Neural cell (in vitro differentiated cells): ENCODE measurements at regions not wholly inside any gene's neighbourhood (a gene's known extent, or its start where the extent isn't known, plus 50 kb on each side); places are given as distances from the start of the nearest gene placed in this dataset.

Experiments used
- H2AFZ ChIP-seq: fragments of 200-600, 300-800 bp; sonication (generic), shearing (Covaris generic); 2 replicates; pipeline ENCODE4 v1.6.0; 2014; ENCODE audit warnings: low read depth, mild to moderate bottlenecking, antibody characterized with exemption, low read length, moderate library complexity
- H3F3A ChIP-seq: fragments of 200-600 bp; shearing (Covaris generic); 2 replicates; pipeline ENCODE4 v1.6.1; 2016; ENCODE audit warnings: mild to moderate bottlenecking, moderate library complexity, mixed read lengths, antibody characterized with exemption, low read length; ENCODE audit not compliant: insufficient read depth, poor library complexity, severe bottlenecking
- H3K27ac ChIP-seq: fragments of 200-600, 300-800 bp; sonication (generic), shearing (Covaris generic); 2 replicates; pipeline ENCODE4 v1.5.1; 2014; ENCODE audit warnings: mild to moderate bottlenecking, low read length, moderate library complexity
- H3K27me3 ChIP-seq: fragments of 300-800, 200-600 bp; sonication (generic), shearing (Covaris generic); 2 replicates; pipeline ENCODE4 v1.6.0; 2014; ENCODE audit warnings: mild to moderate bottlenecking, low read depth, low read length, moderate library complexity; ENCODE audit not compliant: insufficient read depth
- H3K36me3 ChIP-seq: fragments of 300-800, 200-600 bp; sonication (generic), shearing (Covaris generic); 2 replicates; pipeline ENCODE4 v1.5.1; 2014; ENCODE audit warnings: mild to moderate bottlenecking, antibody characterized with exemption, low read length, moderate library complexity; ENCODE audit not compliant: insufficient read depth
- H3K4me2 ChIP-seq: fragments of 300-800, 200-600 bp; sonication (generic), shearing (Covaris generic); 2 replicates; pipeline ENCODE4 v1.6.0; 2014; ENCODE audit warnings: mild to moderate bottlenecking, low read length
- H3K4me3 ChIP-seq: fragments of 300-800, 200-600 bp; sonication (generic), shearing (Covaris generic); 2 replicates; pipeline ENCODE4 v1.5.1; 2014; ENCODE audit warnings: mild to moderate bottlenecking, low read length, moderate library complexity
- H3K79me2 ChIP-seq: fragments of 200-600 bp; shearing (Covaris generic); replicated peaks from 2 replicates; pipeline ENCODE4 v1.6.0; 2014; ENCODE audit warnings: mild to moderate bottlenecking, low read length, moderate library complexity; ENCODE audit not compliant: insufficient read depth
- H3K9ac ChIP-seq: fragments of 300-800, 200-600 bp; sonication (generic), shearing (Covaris generic); 2 replicates; pipeline ENCODE4 v1.6.1; 2016; ENCODE audit warnings: mild to moderate bottlenecking, low read length, mixed read lengths
- H3K9me2 ChIP-seq: fragments of 200-600 bp; shearing (Covaris generic); 2 replicates; pipeline ENCODE4 v1.6.1; 2016; ENCODE audit warnings: mild to moderate bottlenecking, low read length, mixed read lengths; ENCODE audit not compliant: insufficient read depth
- H3K9me3 ChIP-seq: fragments of 200-600, 300-800 bp; sonication (generic), shearing (Covaris generic); 2 replicates; pipeline ENCODE4 v1.6.1; 2016; ENCODE audit warnings: mild to moderate bottlenecking, mixed run types, low read length, moderate library complexity, mixed read lengths
- H4K20me1 ChIP-seq: fragments of 200-600 bp; shearing (Covaris generic); 2 replicates; pipeline ENCODE4 v1.6.1; 2016; ENCODE audit warnings: mild to moderate bottlenecking, mixed run types; ENCODE audit not compliant: insufficient read depth
- CTCF ChIP-seq: fragments of 450-650 bp; IDR thresholded peaks from 2 replicates; pipeline ENCODE4 v1.5.1; 2014; ENCODE audit warnings: antibody characterized with exemption, mild to moderate bottlenecking, moderate library complexity; ENCODE audit not compliant: poor library complexity, severe bottlenecking
- EP300 ChIP-seq: fragments of 450-650 bp; conservative IDR thresholded peaks from 2 replicates; pipeline ENCODE4 v1.6.1; 2014; ENCODE audit warnings: antibody characterized with exemption, mild to moderate bottlenecking, moderate library complexity; ENCODE audit not compliant: poor library complexity, severe bottlenecking
- EZH2 ChIP-seq: fragments of 200-600, 300-800 bp; shearing (Covaris generic), sonication (generic); IDR thresholded peaks from 2 replicates; pipeline ENCODE4 v1.6.1; 2014; ENCODE audit warnings: antibody characterized with exemption, low read length, borderline replicate concordance, mild to moderate bottlenecking; ENCODE audit not compliant: insufficient read depth, poor library complexity, severe bottlenecking
- MXI1 ChIP-seq: fragments of 450-650 bp; conservative IDR thresholded peaks from 2 replicates; pipeline ENCODE4 v1.6.1; 2014; ENCODE audit warnings: antibody characterized with exemption, mild to moderate bottlenecking; ENCODE audit not compliant: poor library complexity, severe bottlenecking
- POLR2AphosphoS5 ChIP-seq: IDR thresholded peaks from 2 replicates; pipeline ENCODE4 v1.6.1; 2012
- RAD21 ChIP-seq: fragments of 450-650 bp; conservative IDR thresholded peaks from 2 replicates; pipeline ENCODE4 v1.6.1; 2014; ENCODE audit warnings: antibody characterized with exemption, mild to moderate bottlenecking, moderate library complexity
- REST ChIP-seq: IDR thresholded peaks from 2 replicates; pipeline ENCODE4 v1.6.1; 2012; ENCODE audit warnings: borderline replicate concordance
- SMC3 ChIP-seq: fragments of 450-650 bp; conservative IDR thresholded peaks from 2 replicates; pipeline ENCODE4 v1.6.1; 2014; ENCODE audit warnings: antibody characterized with exemption, mild to moderate bottlenecking, moderate library complexity; ENCODE audit not compliant: poor library complexity
- TAF1 ChIP-seq: IDR thresholded peaks from 2 replicates; pipeline ENCODE4 v1.6.1; 2012; ENCODE audit warnings: low read depth

- TF ChIP-seq POLR2AphosphoS5 (no peak), MXI1 (no peak), TAF1 (no peak), EZH2 (no peak), RAD21 (no peak), CTCF (no peak), SMC3 (no peak), EP300 (no peak), REST (no peak)
- Histone ChIP-seq H3K27ac (no peak overlapping the region), H3K9ac (no peak overlapping the region), H3K79me2 (no peaks in the 10 kb centered on the region), H3K36me3 (no peaks in the 10 kb centered on the region), H2AFZ (no peak overlapping the region), H3K9me2 (no peaks in the 10 kb centered on the region), H3F3A (no peaks in the 10 kb centered on the region), H3K4me3 (no peak overlapping the region), H4K20me1 (no peaks in the 10 kb centered on the region), H3K9me3 (no peaks in the 10 kb centered on the region), H3K4me2 (no peak overlapping the region), H3K27me3 (no peaks in the 10 kb centered on the region)
Measured at GRCh38 chr6:67141005-67141404, 1434.0 kb upstream of the EYS start.

- H3K36me3 ChIP-seq = no peaks in the 10 kb centered on the region
- H3F3A ChIP-seq = no peaks in the 10 kb centered on the region
- no peaks in the 10 kb centered on the region for H4K20me1 ChIP-seq
- H3K9ac ChIP-seq = no peak overlapping the region
- no peaks in the 10 kb centered on the region for H3K9me2 ChIP-seq
- no peak overlapping the region for H3K4me2 ChIP-seq
- no peak overlapping the region for H3K27ac ChIP-seq
- no peaks in the 10 kb centered on the region for H3K79me2 ChIP-seq
- no peak overlapping the region for H3K4me3 ChIP-seq
- TF ChIP-seq SMC3 (no peak), RAD21 (no peak), POLR2AphosphoS5 (no peak), EP300 (no peak), TAF1 (no peak), EZH2 (no peak), REST (no peak), CTCF (no peak), MXI1 (no peak)
- no peak overlapping the region for H2AFZ ChIP-seq
- no peaks in the 10 kb centered on the region for H3K27me3 ChIP-seq
- H3K9me3 ChIP-seq = no peaks in the 10 kb centered on the region
Measured at GRCh38 chr6:67133973-67134372, 1426.9 kb upstream of the EYS start.
